IPS-NIHi7 (cell line): ENCODE measurements at regions not wholly inside any gene's neighbourhood (a gene's known extent, or its start where the extent isn't known, plus 50 kb on each side); places are given as distances from the start of the nearest gene placed in this dataset.

Source experiments
- DNase-seq: peaks from one replicate; pipeline ENCODE4 v3.0.0; 2012; ENCODE audit warnings: mixed read lengths; ENCODE audit errors: extremely low spot score

DNA sequence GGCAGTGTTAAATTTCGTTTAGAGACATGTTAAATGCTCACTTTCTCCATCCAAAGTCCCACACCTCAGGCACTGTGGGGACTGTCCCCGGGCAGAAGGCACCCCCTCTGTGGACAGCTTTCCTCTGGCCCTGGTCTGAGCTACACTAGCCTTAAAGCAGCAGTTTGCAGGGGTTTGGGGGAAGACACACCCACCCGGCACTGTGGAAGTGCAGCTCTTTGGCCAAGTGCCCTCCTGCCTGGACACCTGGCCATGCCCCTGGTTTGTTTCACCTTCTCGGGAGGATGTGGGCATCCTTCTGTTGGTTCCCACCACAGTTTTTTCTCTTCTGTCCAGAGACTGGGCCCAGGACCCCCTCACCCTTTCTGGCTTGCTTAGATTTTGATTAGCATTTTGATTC is 1254.7 kb downstream of the BRD1 start:
- DNase-seq, result no peak

GRCh38 chr22:48570912-48571311 is 1256.8 kb downstream of the BRD1 start:
- DNase-seq, result no peak

DNA sequence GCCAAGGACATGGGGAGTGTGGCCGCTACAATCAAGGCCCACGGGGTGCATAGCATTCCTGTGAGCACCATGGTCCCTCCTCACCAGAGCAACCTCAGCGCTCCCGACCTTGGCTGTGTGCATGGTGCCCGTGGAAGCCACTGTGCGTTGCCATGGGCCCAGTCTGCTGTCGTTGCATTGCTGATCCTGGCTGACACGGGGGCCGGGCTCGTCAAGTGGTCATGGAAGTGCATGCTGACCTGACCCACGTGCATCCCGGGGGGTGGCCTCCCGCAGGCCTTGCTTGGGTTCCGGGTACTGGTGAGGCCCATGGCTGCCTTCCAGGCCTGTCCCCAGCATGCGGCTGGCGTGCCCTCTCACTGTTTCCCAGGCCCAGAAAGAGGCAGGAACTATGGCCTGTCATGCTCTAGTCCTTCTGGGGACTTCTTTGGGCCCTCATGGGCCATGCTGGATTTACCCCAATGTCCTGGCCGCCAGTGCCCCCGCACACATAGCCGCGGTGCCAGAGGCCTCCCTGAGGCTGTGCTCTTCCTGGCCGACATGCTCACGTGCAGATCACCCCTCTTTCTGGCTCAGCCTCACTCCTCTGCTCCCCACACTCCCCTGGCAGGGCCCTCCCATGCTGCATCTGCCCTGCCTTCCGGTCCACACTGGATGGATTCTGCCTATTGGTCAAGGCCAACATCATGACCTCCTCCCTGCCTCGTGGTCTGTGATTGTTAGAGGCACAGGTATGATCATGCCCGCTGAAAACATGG is 1258.0 kb downstream of the BRD1 start:
- DNase-seq, result no peak

- no peak for DNase-seq
Observed at GRCh38 chr22:48568736-48569330, 1258.8 kb downstream of the BRD1 start.

DNA sequence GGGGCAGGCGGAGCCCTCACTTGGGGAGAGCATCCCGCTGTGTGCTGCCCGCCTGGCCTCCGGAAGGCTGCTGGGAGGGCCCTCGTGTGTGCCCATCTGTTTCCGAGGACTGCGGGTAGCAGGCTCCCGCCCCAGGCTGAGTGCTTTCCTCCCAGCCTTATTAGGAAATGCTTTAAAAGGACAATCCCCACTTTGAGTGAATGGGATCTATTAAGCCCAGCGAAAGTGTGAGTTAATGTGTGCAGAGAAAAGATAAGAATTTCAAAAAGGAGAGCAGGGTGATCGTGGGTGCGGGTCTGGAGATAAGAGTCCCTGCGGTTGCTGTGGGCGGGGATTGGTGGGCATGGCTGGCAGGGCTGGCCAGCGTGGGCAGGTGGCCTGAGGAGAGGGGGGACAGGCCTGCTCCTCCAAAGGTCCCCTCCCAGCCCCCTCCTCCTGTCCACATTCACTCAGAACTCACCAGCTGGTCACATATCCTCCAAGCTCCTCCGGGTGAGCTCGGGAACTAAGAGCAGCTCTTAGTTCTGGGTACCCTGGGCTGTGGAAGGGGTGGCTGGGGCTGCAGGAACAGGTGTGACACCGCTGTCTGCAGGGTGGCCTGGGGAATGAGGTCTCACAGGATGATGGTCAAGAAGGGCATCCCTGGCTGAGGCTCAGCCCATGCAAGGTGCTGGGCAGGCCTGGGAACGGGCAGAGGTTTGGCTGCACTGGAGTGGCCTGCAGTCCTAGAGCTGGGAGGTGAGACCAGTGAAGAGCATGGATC is 1260.3 kb downstream of the BRD1 start:
- DNase-seq, result no peak

- no peak for DNase-seq
Observed at GRCh38 chr22:48566741-48567140, 1260.9 kb downstream of the BRD1 start.

GRCh38 chr22:48565901-48566501 is 1261.7 kb downstream of the BRD1 start:
- DNase-seq, result no peak

DNA sequence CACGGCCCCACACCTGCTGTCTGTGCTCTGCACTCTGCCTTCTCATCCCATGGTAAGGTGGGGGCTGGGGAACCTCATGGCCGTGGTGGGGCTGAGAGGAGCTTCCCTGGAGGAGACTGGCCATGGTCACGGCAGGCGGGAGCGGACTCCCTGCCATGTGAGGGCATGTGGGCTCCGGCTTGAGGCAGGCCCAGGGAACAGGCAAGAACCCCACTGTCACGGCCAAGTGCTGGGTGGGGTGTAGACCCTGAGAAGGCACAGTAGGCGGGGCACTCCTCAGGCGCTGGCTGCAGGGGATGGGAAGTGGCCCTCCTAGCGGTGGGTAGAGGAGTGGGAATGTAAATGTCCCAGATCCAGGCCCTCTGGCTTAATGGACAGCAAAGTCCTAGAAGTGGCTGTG is 1262.7 kb downstream of the BRD1 start:
- DNase-seq, result no peak

DNA sequence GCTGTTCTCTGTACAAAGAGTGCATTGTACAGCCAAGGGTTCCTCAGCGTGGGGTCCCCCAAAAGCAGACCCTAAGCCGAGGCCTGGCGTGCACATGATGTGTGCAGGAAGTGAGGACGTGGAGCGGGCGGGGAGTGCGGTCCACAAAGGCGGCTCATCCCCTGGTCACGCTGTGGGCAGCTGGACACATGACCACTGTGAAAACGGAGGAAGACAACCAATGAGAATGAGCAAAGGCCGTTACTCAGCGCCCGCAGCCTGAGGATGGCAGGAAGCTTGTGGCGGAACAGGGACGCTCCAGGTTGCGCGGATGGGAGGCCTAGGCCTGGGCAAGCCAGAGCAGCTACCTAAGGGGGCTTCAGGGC is 1263.7 kb downstream of the BRD1 start:
- DNase-seq, result no peak

- no peak for DNase-seq
Observed at GRCh38 chr22:48563118-48563965, 1264.3 kb downstream of the BRD1 start.

DNA sequence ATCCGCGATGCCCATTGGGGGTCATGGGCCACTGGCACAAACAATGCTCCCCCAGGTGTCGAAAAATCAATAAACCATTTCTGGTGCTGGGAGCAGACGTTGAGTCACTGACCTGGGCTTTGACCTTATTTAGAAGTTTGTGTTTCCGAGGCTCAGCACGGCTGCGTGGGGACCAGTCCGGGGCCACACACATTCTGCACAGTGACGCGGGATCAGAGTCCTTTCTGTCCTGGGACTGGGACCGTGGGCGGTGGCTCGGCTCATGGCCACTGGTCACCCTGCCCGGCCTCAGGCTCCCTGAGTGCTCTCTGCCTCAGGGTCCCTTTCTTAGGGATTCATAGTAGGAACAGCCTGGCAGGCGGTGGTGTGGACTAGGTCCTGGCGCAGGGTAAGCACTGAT is 1266.0 kb downstream of the BRD1 start:
- no peak for DNase-seq

DNA sequence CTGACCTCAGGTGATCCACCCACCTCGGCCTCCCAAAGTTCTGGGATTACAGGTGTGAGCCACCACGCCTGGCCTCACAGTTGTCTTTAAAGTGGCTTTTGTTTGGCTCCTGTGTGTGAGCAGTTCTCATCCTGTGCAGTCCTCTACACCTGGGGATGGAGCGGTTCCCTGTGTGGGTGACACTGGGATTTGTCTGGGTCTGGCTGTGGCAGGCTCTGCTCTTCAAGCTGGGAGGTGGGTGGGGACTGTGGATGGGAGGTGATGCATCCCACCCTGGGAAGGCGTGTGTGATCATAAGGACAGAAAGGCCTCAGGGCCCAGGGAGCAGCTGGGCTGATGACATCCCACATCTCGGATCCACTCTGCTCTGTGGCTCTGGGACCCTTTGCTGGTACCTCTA is 1266.8 kb downstream of the BRD1 start:
- DNase-seq, result no peak

- no peak for DNase-seq
Observed at GRCh38 chr22:48560389-48560751, 1267.3 kb downstream of the BRD1 start.

DNA sequence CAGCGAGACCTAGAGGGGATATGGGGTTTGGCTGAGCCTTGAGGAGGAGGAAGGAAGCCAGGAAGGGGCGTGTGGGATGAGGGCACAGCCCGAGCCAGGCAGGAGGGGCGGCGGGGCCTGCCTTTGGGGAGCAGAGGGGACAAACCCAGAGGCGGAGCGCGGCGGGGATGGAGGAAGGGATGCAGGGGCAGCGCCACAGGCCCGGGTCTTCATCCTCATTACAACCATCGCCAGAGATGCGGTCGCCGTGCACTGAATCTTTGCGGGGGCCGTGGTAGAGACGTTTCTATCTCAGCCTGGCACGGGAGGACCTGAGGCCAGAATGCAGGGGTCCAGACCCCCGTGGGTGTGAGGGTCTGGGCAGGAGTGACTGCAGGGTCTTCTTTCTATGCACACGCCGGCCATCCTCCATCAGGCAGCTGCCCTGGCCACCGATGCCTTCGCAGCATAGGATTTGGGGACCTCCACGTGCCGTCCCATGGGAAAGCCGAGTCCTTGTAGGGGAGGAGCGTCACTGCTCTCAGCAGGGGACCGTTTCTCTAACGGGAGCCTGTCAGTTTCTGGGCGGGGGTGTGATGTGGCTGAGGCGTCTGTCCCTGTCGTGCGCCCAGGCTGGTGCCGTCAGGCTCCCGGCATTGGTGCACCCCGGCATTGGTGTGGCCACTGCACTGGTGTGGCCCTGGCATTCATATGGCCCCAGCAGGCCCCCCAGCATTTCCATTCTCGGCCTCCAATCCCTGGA is 1267.9 kb downstream of the BRD1 start:
- no peak for DNase-seq

DNA sequence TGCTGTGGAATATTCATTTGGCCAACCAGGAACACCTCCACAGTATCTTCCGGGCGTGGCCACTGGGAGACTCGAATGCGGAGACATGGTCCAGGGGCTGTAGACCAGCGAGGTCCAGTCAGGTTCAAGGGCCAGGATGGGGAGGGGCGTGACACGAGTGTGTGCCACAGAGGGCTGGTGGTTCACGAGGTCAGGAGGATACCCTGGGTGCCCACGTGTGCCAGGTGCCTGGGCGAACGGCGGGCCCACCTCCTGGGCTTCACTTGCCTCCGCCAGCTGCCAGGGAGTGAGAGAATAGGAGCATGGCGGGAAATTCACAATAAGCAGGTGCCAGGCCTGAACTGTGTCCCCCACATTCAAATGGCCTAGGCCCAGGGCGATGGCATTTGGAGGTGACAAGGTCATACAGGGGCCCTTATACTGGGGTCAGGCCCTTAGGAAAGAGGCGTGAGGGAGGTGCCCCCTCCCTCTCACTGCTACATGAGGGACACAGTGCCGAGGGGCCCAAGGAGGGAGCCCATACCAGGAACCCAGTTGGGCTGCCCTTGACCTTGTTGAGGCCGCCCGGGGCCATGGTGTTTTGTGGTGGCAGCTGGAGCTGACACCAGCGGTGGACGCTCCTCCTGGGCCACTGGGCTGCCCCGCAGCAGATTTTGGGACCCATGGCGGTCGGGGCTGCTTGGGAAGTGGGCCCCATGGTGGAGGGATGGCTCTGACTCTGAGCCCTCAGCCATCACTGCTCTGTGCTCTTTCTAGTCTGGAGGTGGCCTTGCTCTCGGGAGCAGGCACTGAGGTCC is 1268.9 kb downstream of the BRD1 start:
- no peak for DNase-seq

- DNase-seq, result no peak
Observed at GRCh38 chr22:48558016-48558415, 1269.7 kb downstream of the BRD1 start.

DNA sequence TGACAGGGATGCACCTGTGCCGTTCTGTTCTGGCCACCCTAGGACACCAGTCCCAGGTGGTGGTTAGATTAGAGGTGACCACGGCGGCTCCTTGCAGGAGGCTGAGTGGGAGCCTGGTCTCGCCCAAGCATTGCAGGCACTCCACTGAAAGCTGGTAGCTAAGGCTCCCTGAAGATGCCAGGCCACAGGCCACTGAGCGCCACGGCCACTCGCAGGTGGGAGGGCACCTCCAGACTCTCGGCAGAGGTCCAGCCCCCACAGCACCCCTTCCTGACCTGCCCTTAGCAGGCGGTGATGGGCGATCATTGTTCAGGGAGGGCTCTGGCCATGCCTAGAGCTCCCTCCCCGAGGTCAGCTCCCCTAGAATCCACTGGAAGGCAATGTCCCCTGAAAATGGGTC is 1270.2 kb downstream of the BRD1 start:
- no peak for DNase-seq

- DNase-seq, result no peak
Observed at GRCh38 chr22:48556751-48557150, 1270.9 kb downstream of the BRD1 start.

- no peak for DNase-seq
Observed at GRCh38 chr22:48556222-48556621, 1271.5 kb downstream of the BRD1 start.

DNA sequence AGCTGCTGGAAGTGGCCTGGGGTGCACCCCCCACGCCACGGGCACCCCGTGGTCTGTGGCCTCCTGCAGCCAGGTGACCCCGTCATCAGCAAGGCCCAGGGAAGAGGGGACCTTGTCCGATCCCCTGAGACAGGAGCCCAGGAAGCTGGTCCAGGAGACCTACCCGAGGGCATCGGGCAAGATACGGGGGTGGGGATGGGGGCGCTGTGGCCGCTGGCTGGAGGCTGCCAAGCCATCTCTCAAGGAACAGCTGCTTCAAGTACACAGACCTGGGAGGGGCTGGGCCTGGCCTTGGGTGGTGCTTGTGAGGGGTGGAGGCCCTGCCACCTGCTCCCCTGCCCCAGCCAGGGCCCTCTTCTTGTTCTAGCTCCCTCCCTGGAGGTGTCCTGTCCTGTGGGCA is 1272.1 kb downstream of the BRD1 start:
- DNase-seq, result no peak
